Astrocyte (in vitro differentiated cells and primary cell): ENCODE measurements at regions not wholly inside any gene's neighbourhood (a gene's known extent, or its start where the extent isn't known, plus 50 kb on each side); places are given as distances from the start of the nearest gene placed in this dataset.

ENCODE experiments used
- EZH2 ChIP-seq: IDR thresholded peaks from 2 replicates; pipeline ENCODE4 v1.6.1; 2012; ENCODE audit warnings: mild to moderate bottlenecking, low read length, inconsistent platforms; ENCODE audit not compliant: insufficient read depth
- TF ChIP-seq, protein P1 (sequence below): IDR thresholded peaks from 2 replicates; pipeline ENCODE4 v1.5.1; 2011; ENCODE audit warnings: low read depth, mild to moderate bottlenecking, inconsistent platforms, low read length, moderate library complexity; ENCODE audit not compliant: insufficient read depth

DNA sequence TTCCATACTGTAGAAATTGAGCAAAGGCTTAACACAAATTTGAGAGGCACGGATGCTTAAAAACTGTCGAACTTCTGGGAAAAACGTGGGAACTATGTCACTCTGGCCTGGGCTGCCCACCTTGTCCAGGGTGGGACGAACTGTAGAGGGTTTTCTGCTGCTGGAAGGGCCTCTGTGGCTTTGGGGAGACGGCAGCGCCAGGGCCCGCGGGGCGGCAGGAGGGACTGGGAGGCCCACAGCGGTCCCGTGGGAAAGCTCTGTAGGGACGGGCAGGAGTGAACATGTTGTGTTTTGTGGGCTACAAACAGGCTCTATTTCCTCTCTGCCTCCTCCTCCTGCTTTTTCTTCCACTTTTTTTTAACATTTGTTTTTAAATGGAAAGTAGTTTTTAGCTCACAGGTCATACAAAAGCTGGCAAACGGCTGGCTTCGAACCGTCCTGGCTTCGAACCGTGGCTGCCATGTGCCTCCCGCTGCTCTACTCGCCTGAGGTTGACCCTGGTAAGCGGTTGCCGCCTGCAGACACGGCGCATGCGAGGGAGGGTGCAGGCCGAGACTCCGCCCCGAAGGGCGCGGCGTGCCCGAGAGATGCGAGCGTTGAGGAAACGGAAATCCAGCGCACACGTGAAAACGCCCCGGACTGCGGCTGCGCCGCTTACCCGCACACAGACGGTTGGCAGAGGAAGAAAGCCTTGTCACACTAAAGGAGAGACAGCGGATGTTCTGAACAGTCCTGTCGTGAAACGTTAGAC is 382.3 kb upstream of the ZFP42 start:
- TF ChIP-seq, protein P1, sequence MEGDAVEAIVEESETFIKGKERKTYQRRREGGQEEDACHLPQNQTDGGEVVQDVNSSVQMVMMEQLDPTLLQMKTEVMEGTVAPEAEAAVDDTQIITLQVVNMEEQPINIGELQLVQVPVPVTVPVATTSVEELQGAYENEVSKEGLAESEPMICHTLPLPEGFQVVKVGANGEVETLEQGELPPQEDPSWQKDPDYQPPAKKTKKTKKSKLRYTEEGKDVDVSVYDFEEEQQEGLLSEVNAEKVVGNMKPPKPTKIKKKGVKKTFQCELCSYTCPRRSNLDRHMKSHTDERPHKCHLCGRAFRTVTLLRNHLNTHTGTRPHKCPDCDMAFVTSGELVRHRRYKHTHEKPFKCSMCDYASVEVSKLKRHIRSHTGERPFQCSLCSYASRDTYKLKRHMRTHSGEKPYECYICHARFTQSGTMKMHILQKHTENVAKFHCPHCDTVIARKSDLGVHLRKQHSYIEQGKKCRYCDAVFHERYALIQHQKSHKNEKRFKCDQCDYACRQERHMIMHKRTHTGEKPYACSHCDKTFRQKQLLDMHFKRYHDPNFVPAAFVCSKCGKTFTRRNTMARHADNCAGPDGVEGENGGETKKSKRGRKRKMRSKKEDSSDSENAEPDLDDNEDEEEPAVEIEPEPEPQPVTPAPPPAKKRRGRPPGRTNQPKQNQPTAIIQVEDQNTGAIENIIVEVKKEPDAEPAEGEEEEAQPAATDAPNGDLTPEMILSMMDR, result no peak
- TF ChIP-seq EZH2, result no peak
